ENCODE measurements at regions not wholly inside any gene's neighbourhood (a gene's known extent, or its start where the extent isn't known, plus 50 kb on each side); places are given as distances from the start of the nearest gene placed in this dataset.

DNA sequence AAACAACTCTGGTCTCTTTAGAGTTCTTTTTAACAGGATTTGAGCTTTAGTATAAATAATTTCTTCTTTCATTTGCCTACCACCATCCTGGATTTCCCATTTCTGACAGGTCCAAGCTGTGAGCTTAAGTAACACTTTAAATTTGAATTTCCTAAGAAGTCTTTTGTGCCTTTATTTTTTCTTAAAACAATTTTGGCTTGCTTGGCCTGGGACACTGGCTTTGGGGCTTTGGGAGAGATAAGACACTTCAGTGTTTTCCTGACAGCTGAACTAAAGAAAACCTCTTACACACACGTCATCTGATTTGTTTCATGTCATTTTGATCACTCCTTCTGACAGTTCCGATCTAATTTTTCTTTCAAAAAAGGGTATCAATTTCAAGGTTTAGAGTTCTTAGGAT lies 121.3 kb upstream of the BMPER start:
- TF ChIP-seq FLYWCH1 (CRISPR knock-in tag; IDR thresholded peaks at IDR 0.05) (no peak), RFX5 (IDR thresholded peaks at IDR 0.05; ENCODE audit: low read depth, low read length) (no peak), MAFK (conservative IDR thresholded peaks at IDR 0.05 in 1 of 2, IDR thresholded peaks at IDR 0.05 in 1 of 2; ENCODE audit: low read length in 2 of 2) (no peak), POLR2AphosphoS5 (IDR thresholded peaks at IDR 0.05; ENCODE audit: low read depth, low read length) (no peak), ZNF782 (CRISPR knock-in tag; IDR thresholded peaks at IDR 0.05; ENCODE audit: borderline replicate concordance) (no peak)

Data from HepG2 (cell line).